ENCODE measurements at regions not wholly inside any gene's neighbourhood (a gene's known extent, or its start where the extent isn't known, plus 50 kb on each side); places are given as distances from the start of the nearest gene placed in this dataset.

DNA sequence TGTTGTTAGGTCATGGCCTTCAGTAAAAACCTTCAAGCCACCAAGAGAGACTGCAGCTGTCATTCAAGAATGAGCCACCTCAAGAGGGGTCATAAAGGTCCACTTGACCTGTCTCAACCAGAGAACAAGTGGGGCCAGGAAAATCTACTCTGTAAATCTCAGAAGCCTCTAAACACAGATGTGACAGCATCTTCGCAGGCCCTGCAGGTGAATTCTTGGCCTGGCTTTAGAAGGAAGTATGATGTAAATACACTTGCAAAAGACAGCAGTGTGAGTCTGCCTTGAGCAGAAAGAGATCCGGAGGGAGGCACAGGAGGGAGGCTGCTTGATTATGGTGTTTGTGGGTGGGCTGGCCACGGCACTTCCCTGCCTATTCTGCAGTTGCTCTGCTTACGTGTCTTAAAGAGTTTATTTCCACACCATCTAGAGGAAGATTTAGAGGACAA is 1082.9 kb downstream of the UQCRFS1 start:
- Histone ChIP-seq H3K9me3 (ENCODE audit: control insufficient read depth, insufficient read depth, low read depth, low read length) (no peaks in the 10 kb centered on the region; the same call in 1 of the 2 replicates), H3K36me3 (ENCODE audit: control insufficient read depth in 2 of 2, insufficient read depth in 1 of 2, low read length in 2 of 2) (no peaks in the 10 kb centered on the region), H3K4me3 (ENCODE audit: low read depth, low read length) (no peak overlapping the region), H3K4me1 (ENCODE audit: control insufficient read depth, insufficient read depth, low read length) (peaks cover 19% of the 10 kb centered on the region), H3K27ac (ENCODE audit: extremely low read depth, low read depth, low read length) (no peak overlapping the region)
- CTCF ChIA-PET = interaction anchor here (2.2 kb wide), 1 partner anchor 156 kb away, joined by 7 read pairs; no protein-coding TSS in a partner anchor
- no peak for TF ChIP-seq GFI1B (tag by site-specific recombination; IDR thresholded peaks at IDR 0.05)
- no peak for TF ChIP-seq ZNF169 (tag by site-specific recombination; IDR thresholded peaks at IDR 0.05)
- no peak for TF ChIP-seq ZNF843 (tag by site-specific recombination; IDR thresholded peaks at IDR 0.05)
- no peak for TF ChIP-seq ZNF114 (tag by site-specific recombination; IDR thresholded peaks at IDR 0.05)
- no peak for TF ChIP-seq ZNF138 (tag by site-specific recombination; IDR thresholded peaks at IDR 0.05; ENCODE audit: borderline replicate concordance)
- peak; percentile 95 for TF ChIP-seq FEZF1 (tag by site-specific recombination; IDR thresholded peaks at IDR 0.05)
- TF ChIP-seq ZIC2 (tag by site-specific recombination; IDR thresholded peaks at IDR 0.05) = peak; percentile 47; the same call in 1 of the 2 replicates
- no peak for TF ChIP-seq ZFP37 (tag by site-specific recombination; IDR thresholded peaks at IDR 0.05)
- TF ChIP-seq, protein P1, sequence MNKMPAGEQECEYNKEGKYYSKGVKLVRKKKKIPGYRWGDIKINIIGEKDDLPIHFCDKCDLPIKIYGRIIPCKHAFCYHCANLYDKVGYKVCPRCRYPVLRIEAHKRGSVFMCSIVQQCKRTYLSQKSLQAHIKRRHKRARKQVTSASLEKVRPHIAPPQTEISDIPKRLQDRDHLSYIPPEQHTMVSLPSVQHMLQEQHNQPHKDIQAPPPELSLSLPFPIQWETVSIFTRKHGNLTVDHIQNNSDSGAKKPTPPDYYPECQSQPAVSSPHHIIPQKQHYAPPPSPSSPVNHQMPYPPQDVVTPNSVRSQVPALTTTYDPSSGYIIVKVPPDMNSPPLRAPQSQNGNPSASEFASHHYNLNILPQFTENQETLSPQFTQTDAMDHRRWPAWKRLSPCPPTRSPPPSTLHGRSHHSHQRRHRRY (tag by site-specific recombination; IDR thresholded peaks at IDR 0.05) = no peak
- no peak for TF ChIP-seq ZNF48 (tag by site-specific recombination; IDR thresholded peaks at IDR 0.05)
- no peak for TF ChIP-seq MZF1 (tag by site-specific recombination; IDR thresholded peaks at IDR 0.05; ENCODE audit: borderline replicate concordance)
- POLR2A ChIA-PET = no interaction called here

DNA sequence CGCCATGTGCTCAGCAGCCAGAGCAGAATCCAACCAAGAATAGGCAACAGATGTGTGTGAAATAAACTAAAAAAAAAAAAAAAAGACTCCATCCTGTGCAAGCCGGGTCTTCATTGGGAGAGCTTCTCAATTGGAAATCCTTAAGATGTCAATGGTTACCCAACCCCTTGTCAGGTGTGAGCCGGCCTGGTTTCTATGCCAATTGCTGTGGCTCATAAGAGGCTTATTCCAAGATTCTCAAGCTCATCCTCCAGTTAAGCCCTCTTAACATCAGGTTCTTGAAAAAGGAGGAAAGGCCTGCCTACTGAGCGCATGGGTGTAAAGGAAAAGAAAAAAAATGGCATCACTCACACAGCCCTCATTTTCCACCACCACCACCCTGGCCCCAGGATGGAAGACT is 1084.6 kb downstream of the UQCRFS1 start:
- CTCF ChIA-PET = interaction anchor here (0.7 to 2.2 kb wide), 3 partner anchors 116 to 247 kb away, joined by 3 to 7 read pairs (median 4); no protein-coding TSS in a partner anchor
- H3K27ac ChIP-seq (ENCODE audit: extremely low read depth, low read depth, low read length) = no peak overlapping the region
- TF ChIP-seq FEZF1 (tag by site-specific recombination; IDR thresholded peaks at IDR 0.05) (no peak), KLF10 (tag by site-specific recombination; IDR thresholded peaks at IDR 0.05) (no peak), ZNF629 (tag by site-specific recombination; IDR thresholded peaks at IDR 0.05) (no peak), ZNF776 (tag by site-specific recombination; IDR thresholded peaks at IDR 0.05; ENCODE audit: borderline replicate concordance) (no peak)
- TF ChIP-seq, protein P2, sequence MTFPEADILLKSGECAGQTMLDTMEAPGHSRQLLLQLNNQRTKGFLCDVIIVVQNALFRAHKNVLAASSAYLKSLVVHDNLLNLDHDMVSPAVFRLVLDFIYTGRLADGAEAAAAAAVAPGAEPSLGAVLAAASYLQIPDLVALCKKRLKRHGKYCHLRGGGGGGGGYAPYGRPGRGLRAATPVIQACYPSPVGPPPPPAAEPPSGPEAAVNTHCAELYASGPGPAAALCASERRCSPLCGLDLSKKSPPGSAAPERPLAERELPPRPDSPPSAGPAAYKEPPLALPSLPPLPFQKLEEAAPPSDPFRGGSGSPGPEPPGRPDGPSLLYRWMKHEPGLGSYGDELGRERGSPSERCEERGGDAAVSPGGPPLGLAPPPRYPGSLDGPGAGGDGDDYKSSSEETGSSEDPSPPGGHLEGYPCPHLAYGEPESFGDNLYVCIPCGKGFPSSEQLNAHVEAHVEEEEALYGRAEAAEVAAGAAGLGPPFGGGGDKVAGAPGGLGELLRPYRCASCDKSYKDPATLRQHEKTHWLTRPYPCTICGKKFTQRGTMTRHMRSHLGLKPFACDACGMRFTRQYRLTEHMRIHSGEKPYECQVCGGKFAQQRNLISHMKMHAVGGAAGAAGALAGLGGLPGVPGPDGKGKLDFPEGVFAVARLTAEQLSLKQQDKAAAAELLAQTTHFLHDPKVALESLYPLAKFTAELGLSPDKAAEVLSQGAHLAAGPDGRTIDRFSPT (tag by site-specific recombination; IDR thresholded peaks at IDR 0.05) = no peak
- TF ChIP-seq, protein P3, sequence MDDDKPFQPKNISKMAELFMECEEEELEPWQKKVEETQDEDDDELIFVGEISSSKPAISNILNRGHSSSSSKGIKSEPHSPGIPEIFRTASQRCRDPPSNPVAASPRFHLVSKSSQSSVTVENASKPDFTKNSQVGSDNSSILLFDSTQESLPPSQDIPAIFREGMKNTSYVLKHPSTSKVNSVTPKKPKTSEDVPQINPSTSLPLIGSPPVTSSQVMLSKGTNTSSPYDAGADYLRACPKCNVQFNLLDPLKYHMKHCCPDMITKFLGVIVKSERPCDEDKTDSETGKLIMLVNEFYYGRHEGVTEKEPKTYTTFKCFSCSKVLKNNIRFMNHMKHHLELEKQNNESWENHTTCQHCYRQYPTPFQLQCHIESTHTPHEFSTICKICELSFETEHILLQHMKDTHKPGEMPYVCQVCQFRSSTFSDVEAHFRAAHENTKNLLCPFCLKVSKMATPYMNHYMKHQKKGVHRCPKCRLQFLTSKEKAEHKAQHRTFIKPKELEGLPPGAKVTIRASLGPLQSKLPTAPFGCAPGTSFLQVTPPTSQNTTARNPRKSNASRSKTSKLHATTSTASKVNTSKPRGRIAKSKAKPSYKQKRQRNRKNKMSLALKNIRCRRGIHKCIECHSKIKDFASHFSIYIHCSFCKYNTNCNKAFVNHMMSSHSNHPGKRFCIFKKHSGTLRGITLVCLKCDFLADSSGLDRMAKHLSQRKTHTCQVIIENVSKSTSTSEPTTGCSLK (tag by site-specific recombination; IDR thresholded peaks at IDR 0.05) = no peak
- TF ChIP-seq, protein P4, sequence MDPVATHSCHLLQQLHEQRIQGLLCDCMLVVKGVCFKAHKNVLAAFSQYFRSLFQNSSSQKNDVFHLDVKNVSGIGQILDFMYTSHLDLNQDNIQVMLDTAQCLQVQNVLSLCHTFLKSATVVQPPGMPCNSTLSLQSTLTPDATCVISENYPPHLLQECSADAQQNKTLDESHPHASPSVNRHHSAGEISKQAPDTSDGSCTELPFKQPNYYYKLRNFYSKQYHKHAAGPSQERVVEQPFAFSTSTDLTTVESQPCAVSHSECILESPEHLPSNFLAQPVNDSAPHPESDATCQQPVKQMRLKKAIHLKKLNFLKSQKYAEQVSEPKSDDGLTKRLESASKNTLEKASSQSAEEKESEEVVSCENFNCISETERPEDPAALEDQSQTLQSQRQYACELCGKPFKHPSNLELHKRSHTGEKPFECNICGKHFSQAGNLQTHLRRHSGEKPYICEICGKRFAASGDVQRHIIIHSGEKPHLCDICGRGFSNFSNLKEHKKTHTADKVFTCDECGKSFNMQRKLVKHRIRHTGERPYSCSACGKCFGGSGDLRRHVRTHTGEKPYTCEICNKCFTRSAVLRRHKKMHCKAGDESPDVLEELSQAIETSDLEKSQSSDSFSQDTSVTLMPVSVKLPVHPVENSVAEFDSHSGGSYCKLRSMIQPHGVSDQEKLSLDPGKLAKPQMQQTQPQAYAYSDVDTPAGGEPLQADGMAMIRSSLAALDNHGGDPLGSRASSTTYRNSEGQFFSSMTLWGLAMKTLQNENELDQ (tag by site-specific recombination; IDR thresholded peaks at IDR 0.05; ENCODE audit: low read depth) = no peak
- POLR2A ChIA-PET = interaction anchor here (0.7 kb wide), 1 partner anchor 493 kb away, joined by 7 read pairs; no protein-coding TSS in a partner anchor
- no peak overlapping the region for H3K4me3 ChIP-seq (ENCODE audit: low read depth, low read length)
- H3K9me3 ChIP-seq (ENCODE audit: control insufficient read depth, insufficient read depth, low read depth, low read length) = peaks cover 4% of the 10 kb centered on the region
- H3K4me1 ChIP-seq (ENCODE audit: control insufficient read depth, insufficient read depth, low read length) = peaks cover 19% of the 10 kb centered on the region
- no peaks in the 10 kb centered on the region for H3K36me3 ChIP-seq (ENCODE audit: control insufficient read depth in 2 of 2, insufficient read depth in 1 of 2, low read length in 2 of 2)
